Kidney (tissue), 13 donors: ENCODE measurements at regions not wholly inside any gene's neighbourhood (a gene's known extent, or its start where the extent isn't known, plus 50 kb on each side); places are given as distances from the start of the nearest gene placed in this dataset.

ENCODE experiments used
- DNase-seq, 5 donors: peaks; one replicate each; pipeline ENCODE4 v3.0.0-alpha.2; 2013 to 2020
- FAIRE-seq: peaks from 2 replicates; lab custom pipeline; 2012; peaks lifted over from hg19 to GRCh38; lab: Jason Lieb, UNC
- H3K27ac ChIP-seq, 2 donors: one replicate each; pipeline ENCODE4 v1.7.0; 2013; ENCODE audit warnings: low read depth in 2 of 2, low read length in 2 of 2, inconsistent platforms in 1 of 2
- H3K27me3 ChIP-seq: one replicate; pipeline ENCODE4 v1.7.1; 2013; ENCODE audit warnings: low read length, inconsistent platforms; ENCODE audit not compliant: control insufficient read depth, insufficient read depth
- H3K36me3 ChIP-seq, 3 donors: one replicate each; pipeline versions ENCODE4 v1.7.0 to v1.7.1; 2013; ENCODE audit warnings: low read length in 3 of 3, control low read depth in 1 of 3, inconsistent platforms in 1 of 3; ENCODE audit not compliant: insufficient read depth in 3 of 3, control insufficient read depth in 2 of 3
- H3K4me1 ChIP-seq, 3 donors: one replicate each; pipeline versions ENCODE4 v1.7.0 to v1.7.1; 2013; ENCODE audit warnings: low read length in 3 of 3, inconsistent platforms in 1 of 3, low read depth in 1 of 3; ENCODE audit not compliant: control insufficient read depth in 2 of 3, insufficient read depth in 2 of 3
- H3K4me3 ChIP-seq, 3 donors: one replicate each; pipeline versions ENCODE4 v1.7.0 to v1.8.1; 2013; ENCODE audit warnings: low read length in 3 of 3, control low read depth in 1 of 3, inconsistent platforms in 1 of 3
- H3K9ac ChIP-seq, 3 donors: one replicate each; pipeline versions ENCODE4 v1.7.0 to v1.7.1; 2013; ENCODE audit warnings: low read length in 3 of 3, control low read depth in 1 of 3, inconsistent platforms in 1 of 3
- H3K9me3 ChIP-seq, 3 donors: one replicate each; pipeline versions ENCODE4 v1.7.0 to v1.7.1; 2013; ENCODE audit warnings: low read length in 3 of 3, control low read depth in 1 of 3, inconsistent platforms in 1 of 3; ENCODE audit not compliant: control insufficient read depth in 2 of 3, insufficient read depth in 1 of 3
- CTCF ChIP-seq: IDR thresholded peaks from 3 replicates; pipeline ENCODE4 v1.5.1; 2012; ENCODE audit warnings: mild to moderate bottlenecking, moderate library complexity, borderline replicate concordance; ENCODE audit not compliant: insufficient read depth; ENCODE audit errors: extremely low read depth
- intact Hi-C: fragments of 100-400 bp; cut with DNase I; formaldehyde crosslinking; loops from one replicate; pipeline ENCODE4 v1.11.1; 2022
- donor health status: control.
- donor health status: control.
- donor health status: control.
- donor health status: control.
- donor health status: control.
- donor health status: DM: yes; HTN: yes; CAD: no.
- donor health status: Normal renal cell carcinoma (clear cell type).

GRCh38 chr10:35765996-35766395 lies 123.9 kb upstream of the FZD8 start:
- intact Hi-C loops, result no loop called here
- H3K27ac ChIP-seq, result no peak overlapping the region

GRCh38 chr10:35765066-35765527 lies 123.0 kb upstream of the FZD8 start:
- H3K4me3 ChIP-seq, result peak overlapping the region in 2 of 3 donors; percentile 12 to 32
- FAIRE-seq (no peak), DNase-seq (peak; percentile 48 to 77 (median 62))
- H3K36me3 ChIP-seq, result no peaks in the 10 kb centered on the region
- H3K9me3 ChIP-seq, result no peaks in the 10 kb centered on the region
- intact Hi-C loops, result no loop called here
- TF ChIP-seq CTCF, result no peak
- H3K27ac ChIP-seq, result peak overlapping the region; percentile 18 to 35
- no peak overlapping the region for H3K9ac ChIP-seq
- no peaks in the 10 kb centered on the region for H3K27me3 ChIP-seq
- peaks cover 0 to 17% (median 2%) of the 10 kb centered on the region in 3 donors for H3K4me1 ChIP-seq

More at GRCh38 chr10:35765996-35766395, 123.9 kb upstream of the FZD8 start:
- H3K36me3 ChIP-seq, result no peaks in the 10 kb centered on the region
- no peak for TF ChIP-seq CTCF
- no peak for DNase-seq
- peaks cover 0 to 19% (median 4%) of the 10 kb centered on the region in 3 donors for H3K4me1 ChIP-seq
- no peaks in the 10 kb centered on the region for H3K9me3 ChIP-seq
- H3K27me3 ChIP-seq, result no peaks in the 10 kb centered on the region
- no peak for FAIRE-seq
- H3K4me3 ChIP-seq, result no peak overlapping the region
- H3K9ac ChIP-seq, result no peak overlapping the region

DNA sequence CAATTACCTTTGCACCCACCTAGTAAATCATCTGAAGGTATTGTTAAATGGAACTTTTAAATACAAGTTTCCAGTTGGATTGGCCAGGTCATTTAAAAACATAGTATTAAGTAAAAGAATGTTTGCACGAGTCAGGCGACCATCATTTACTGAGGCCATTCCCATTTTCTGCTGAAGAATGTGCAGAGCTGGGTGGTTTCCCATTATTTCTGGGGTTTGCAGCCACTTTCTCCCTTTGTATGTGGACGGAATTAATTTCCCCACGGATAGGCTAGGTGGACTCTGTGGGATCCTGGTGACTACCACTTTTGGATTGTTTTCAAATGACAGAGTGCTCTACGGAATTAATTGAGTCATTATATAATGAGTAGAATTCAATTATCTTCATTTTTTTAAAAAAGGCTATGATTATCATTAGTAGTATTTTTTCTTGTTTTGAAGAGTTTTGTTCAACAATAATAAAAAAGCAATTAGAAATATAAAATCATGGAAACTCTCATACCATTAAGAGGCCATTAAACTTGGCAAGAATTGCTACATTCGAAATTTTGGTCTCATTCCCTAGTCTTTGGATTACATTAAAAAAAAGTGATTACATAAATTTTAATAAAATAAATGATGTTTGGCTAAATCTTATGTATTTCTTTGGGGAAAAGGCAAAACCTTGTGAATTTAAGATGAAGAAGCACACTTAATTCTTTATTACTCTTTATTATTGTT lies 120.4 kb upstream of the FZD8 start:
- TF ChIP-seq CTCF, result no peak
- DNase-seq, result no peak
- FAIRE-seq, result no peak
- Histone ChIP-seq H3K27me3 (no peaks in the 10 kb centered on the region), H3K27ac (no peak overlapping the region), H3K36me3 (no peaks in the 10 kb centered on the region), H3K4me1 (no peaks in the 10 kb centered on the region), H3K4me3 (no peak overlapping the region), H3K9ac (no peak overlapping the region), H3K9me3 (peaks cover 0 to 3% (median 0%) of the 10 kb centered on the region in 3 donors)
- intact Hi-C loops, result no loop called here
